PC-9 (cell line): ENCODE measurements at regions not wholly inside any gene's neighbourhood (a gene's known extent, or its start where the extent isn't known, plus 50 kb on each side); places are given as distances from the start of the nearest gene placed in this dataset.
A peak's percentile ranks its signal among the peaks of the same experiment; 100 is the strongest.

Source experiments
- BruUV-seq: library from RNA; stranded (reverse); fragments of 400-500 nt; replicated peaks from 2 replicates; lab custom pipeline; 2021; lab: Mats Ljungman, UMichigan
- CTCF ChIA-PET: fragments of 300-600 bp; sonication (Branson Sonifier 250); formaldehyde crosslinking; loops from one replicate; lab custom pipeline; 2022; ENCODE audit warnings: antibody characterized with exemption; lab: Charles Lee
- POLR2A ChIA-PET: fragments of 300-600 bp; sonication (Branson Sonifier 250); formaldehyde crosslinking; loops from one replicate; lab custom pipeline; 2022; ENCODE audit warnings: antibody characterized with exemption; ENCODE audit not compliant: unreplicated experiment; lab: Charles Lee
- DNase-seq, 2 experiments: peaks; one replicate each; pipeline versions ENCODE4 v3.0.0 to v3.0.0-alpha.2; 2015 to 2022; ENCODE audit warnings: mixed read lengths in 1 of 2
- H2AFZ ChIP-seq: fragments of 200-600 bp; sonication (generic); 2 replicates; pipeline ENCODE4 v1.8.1; 2017; ENCODE audit warnings: antibody characterized with exemption
- H3F3A ChIP-seq: fragments of 200-600 bp; sonication (generic); 2 replicates; pipeline ENCODE4 v1.8.1; 2017; ENCODE audit warnings: antibody characterized with exemption, mild to moderate bottlenecking, low read depth; ENCODE audit not compliant: insufficient read depth
- H3K27ac ChIP-seq: fragments of 200-600 bp; sonication (generic); 2 replicates; pipeline ENCODE4 v1.6.1; 2016; ENCODE audit warnings: mixed run types
- H3K27me3 ChIP-seq: fragments of 200-600 bp; sonication (generic); 2 replicates; pipeline ENCODE4 v1.6.1; 2016; ENCODE audit warnings: low read depth, mixed run types; ENCODE audit not compliant: insufficient read depth
- H3K36me3 ChIP-seq: fragments of 200-600 bp; sonication (generic); 2 replicates; pipeline ENCODE4 v1.6.1; 2016; ENCODE audit warnings: low read depth, mixed run types
- H3K4me1 ChIP-seq: fragments of 200-600 bp; sonication (generic); replicated peaks from 2 replicates; pipeline ENCODE4 v1.6.1; 2016; ENCODE audit warnings: mixed run types; ENCODE audit not compliant: insufficient read depth
- H3K4me2 ChIP-seq: fragments of 200-600 bp; sonication (generic); 2 replicates; pipeline ENCODE4 v1.6.1; 2017; ENCODE audit warnings: mixed run types
- H3K4me3 ChIP-seq: fragments of 200-600 bp; sonication (generic); 2 replicates; pipeline ENCODE4 v1.6.1; 2016; ENCODE audit warnings: mixed run types
- H3K79me2 ChIP-seq: fragments of 200-600 bp; sonication (generic); 2 replicates; pipeline ENCODE4 v1.6.1; 2017; ENCODE audit warnings: low read depth, mixed run types
- H3K9me2 ChIP-seq: fragments of 200-600 bp; sonication (generic); 2 replicates; pipeline ENCODE4 v1.8.1; 2017; ENCODE audit warnings: mild to moderate bottlenecking; ENCODE audit not compliant: insufficient read depth
- H3K9me3 ChIP-seq: fragments of 200-600 bp; sonication (generic); 2 replicates; pipeline ENCODE4 v1.8.1; 2016; ENCODE audit warnings: low read depth; ENCODE audit not compliant: insufficient read depth
- H4K20me1 ChIP-seq: fragments of 200-600 bp; sonication (generic); 2 replicates; pipeline ENCODE4 v1.8.1; 2017; ENCODE audit not compliant: insufficient read depth
- CTCF ChIP-seq: fragments of 200-600 bp; sonication (generic); conservative IDR thresholded peaks from 2 replicates; pipeline ENCODE4 v1.6.1; 2017; ENCODE audit warnings: mixed run types, antibody characterized with exemption, mild to moderate bottlenecking, moderate library complexity
- EZH2 ChIP-seq: fragments of 200-600 bp; sonication (generic); IDR thresholded peaks from 2 replicates; pipeline ENCODE4 v1.8.0; 2017; ENCODE audit warnings: antibody characterized with exemption, low read depth
- intact Hi-C: fragments of 100-400 bp; cut with micrococcal nuclease; formaldehyde crosslinking; loops from one replicate; pipeline ENCODE4 v1.10.0; 2022; ENCODE audit not compliant: unreplicated experiment

GRCh38 chr7:33669251-33669670, 236.1 kb upstream of the BMPER start:
- ChIA-PET POLR2A (no interaction called here), CTCF (no interaction called here)
- no peaks in the 10 kb centered on the region for H3F3A ChIP-seq
- no peaks in the 10 kb centered on the region for H3K36me3 ChIP-seq
- intact Hi-C loops, result no loop called here
- no peaks in the 10 kb centered on the region for H3K27me3 ChIP-seq
- no peak overlapping the region for H2AFZ ChIP-seq
- DNase-seq, result no peak
- no peaks in the 10 kb centered on the region for H4K20me1 ChIP-seq
- H3K4me3 ChIP-seq, result no peak overlapping the region
- no TSS peak for BruUV-seq
- H3K9me2 ChIP-seq, result no peaks in the 10 kb centered on the region
- no peaks in the 10 kb centered on the region; the same call in 1 of the 2 replicates for H3K9me3 ChIP-seq
- no peaks in the 10 kb centered on the region for H3K4me1 ChIP-seq
- H3K79me2 ChIP-seq, result no peaks in the 10 kb centered on the region
- no peak overlapping the region for H3K27ac ChIP-seq
- no peak for TF ChIP-seq EZH2
- no peak for TF ChIP-seq CTCF
- H3K4me2 ChIP-seq, result no peak overlapping the region

GRCh38 chr7:33671531-33672262, 233.6 kb upstream of the BMPER start:
- ChIA-PET POLR2A (interaction anchor here (0.6 kb wide), 1 partner anchor 183 kb away, joined by 7 read pairs; no protein-coding TSS in a partner anchor), CTCF (no interaction called here)
- no peaks in the 10 kb centered on the region for H3K27me3 ChIP-seq
- no peaks in the 10 kb centered on the region for H3K4me1 ChIP-seq
- H3K27ac ChIP-seq, result no peak overlapping the region
- H3K79me2 ChIP-seq, result no peaks in the 10 kb centered on the region
- no peaks in the 10 kb centered on the region; the same call in 1 of the 2 replicates for H3K9me3 ChIP-seq
- H3K36me3 ChIP-seq, result no peaks in the 10 kb centered on the region
- no peak overlapping the region for H3K4me3 ChIP-seq
- H3F3A ChIP-seq, result no peaks in the 10 kb centered on the region
- no peak overlapping the region for H3K4me2 ChIP-seq
- no peak for DNase-seq
- intact Hi-C loops, result no loop called here
- TF ChIP-seq EZH2 (no peak), CTCF (no peak)
- no peak overlapping the region for H2AFZ ChIP-seq
- no TSS peak for BruUV-seq
- H4K20me1 ChIP-seq, result no peaks in the 10 kb centered on the region
- no peaks in the 10 kb centered on the region for H3K9me2 ChIP-seq

- Histone ChIP-seq H3K27ac (no peak overlapping the region), H3K4me3 (no peak overlapping the region), H3K4me2 (no peak overlapping the region), H3K36me3 (no peaks in the 10 kb centered on the region), H3K79me2 (no peaks in the 10 kb centered on the region), H4K20me1 (no peaks in the 10 kb centered on the region), H3K9me3 (no peaks in the 10 kb centered on the region), H3F3A (no peaks in the 10 kb centered on the region), H2AFZ (no peak overlapping the region), H3K4me1 (no peaks in the 10 kb centered on the region; the same call in 1 of the 2 replicates), H3K9me2 (no peaks in the 10 kb centered on the region), H3K27me3 (no peaks in the 10 kb centered on the region)
- CTCF ChIA-PET, result no interaction called here
- intact Hi-C loops, result no loop called here
- BruUV-seq, result no TSS peak
- DNase-seq, result no peak
- no peak for TF ChIP-seq EZH2
- TF ChIP-seq CTCF, result peak; percentile 21; the same call in 1 of the 2 replicates
- POLR2A ChIA-PET, result no interaction called here
These were observed 232.2 kb upstream of the BMPER start for GRCh38 chr7:33673029-33673700.
